ENCODE measurements at regions not wholly inside any gene's neighbourhood (a gene's known extent, or its start where the extent isn't known, plus 50 kb on each side); places are given as distances from the start of the nearest gene placed in this dataset.
"Not testable (repeated sequence)": the region's sequence is repeated elsewhere in the genome, so short reads cannot be mapped to it uniquely, and the experiment has no call there.

GRCh38 chr22:25344366-25344765, 124.9 kb downstream of the CRYBB2 start:
- not testable (repeated sequence) for H3K23ac ChIP-seq (ENCODE audit: low read length in 2 of 2)

GRCh38 chr22:25346859-25347751, 127.7 kb downstream of the CRYBB2 start:
- Histone ChIP-seq H2BK5ac (ENCODE audit: low read depth, low read length, poor library complexity, severe bottlenecking) (no peak overlapping the region), H2BK120ac (ENCODE audit: low read depth, low read length) (no peak overlapping the region), H4K91ac (ENCODE audit: low read length) (peak overlapping the region; percentile 39), H3K23ac (ENCODE audit: low read length in 2 of 2) (no peak overlapping the region), H2BK15ac (ENCODE audit: low read depth, poor library complexity, severe bottlenecking) (no peak overlapping the region), H3K4ac (ENCODE audit: low read depth in 1 of 2, low read length in 2 of 2) (no peak overlapping the region), H3K4me1 (ENCODE audit: control insufficient read depth, insufficient read depth, low read depth, low read length) (peaks cover 6% of the 10 kb centered on the region), H3K9ac (ENCODE audit: low read length) (no peak overlapping the region), H3K27ac (ENCODE audit: low read length, poor library complexity, severe bottlenecking) (no peak overlapping the region), H4K8ac (ENCODE audit: low read length) (no peak overlapping the region), H3K4me2 (ENCODE audit: low read length, poor library complexity, severe bottlenecking) (no peak overlapping the region), H2AK5ac (ENCODE audit: low read length, severe bottlenecking) (no peak overlapping the region), H2AFZ (ENCODE audit: low read depth, low read length) (no peak overlapping the region), H3K9me3 (ENCODE audit: control insufficient read depth, low read length) (no peaks in the 10 kb centered on the region), H3K27me3 (ENCODE audit: control insufficient read depth in 1 of 2, insufficient read depth in 1 of 2, low read length in 2 of 2) (no peaks in the 10 kb centered on the region), H3K4me3 (ENCODE audit: insufficient read depth in 1 of 2, low read depth in 1 of 2, low read length in 2 of 2) (no peak overlapping the region), H3K36me3 (ENCODE audit: control insufficient read depth in 1 of 2, insufficient read depth in 2 of 2, low read depth in 1 of 2, low read length in 2 of 2) (peaks cover 30 to 32% of the 10 kb centered on the region in 2 experiments), H3K18ac (ENCODE audit: low read depth in 1 of 2, low read length in 2 of 2) (no peak overlapping the region), H3K14ac (ENCODE audit: low read length in 2 of 2) (no peak overlapping the region), H2BK12ac (ENCODE audit: low read length in 2 of 2) (no peak overlapping the region), H3K79me1 (replicated peaks; ENCODE audit: low read length, poor library complexity, severe bottlenecking) (no peaks in the 10 kb centered on the region)
- DNase-seq = no peak
- 94% methylated on average over 29 of the region's 29 CpGs for WGBS

More at GRCh38 chr22:25344366-25344765, 124.9 kb downstream of the CRYBB2 start:
- H3K18ac ChIP-seq (ENCODE audit: low read depth in 1 of 2, low read length in 2 of 2); H3K4ac ChIP-seq (ENCODE audit: low read depth in 1 of 2, low read length in 2 of 2); DNase-seq; H3K27me3 ChIP-seq (ENCODE audit: control insufficient read depth in 1 of 2, insufficient read depth in 1 of 2, low read length in 2 of 2); H2BK120ac ChIP-seq (ENCODE audit: low read depth, low read length); H3K27ac ChIP-seq (ENCODE audit: low read length, poor library complexity, severe bottlenecking); H4K8ac ChIP-seq (ENCODE audit: low read length); H3K4me1 ChIP-seq (ENCODE audit: control insufficient read depth, insufficient read depth, low read depth, low read length); H2BK5ac ChIP-seq (ENCODE audit: low read depth, low read length, poor library complexity, severe bottlenecking); H3K9me3 ChIP-seq (ENCODE audit: control insufficient read depth, low read length); H2BK15ac ChIP-seq (ENCODE audit: low read depth, poor library complexity, severe bottlenecking); H3K79me1 ChIP-seq (replicated peaks; ENCODE audit: low read length, poor library complexity, severe bottlenecking); H2AFZ ChIP-seq (ENCODE audit: low read depth, low read length); H3K4me2 ChIP-seq (ENCODE audit: low read length, poor library complexity, severe bottlenecking); H3K9ac ChIP-seq (ENCODE audit: low read length); H3K4me3 ChIP-seq (ENCODE audit: insufficient read depth in 1 of 2, low read depth in 1 of 2, low read length in 2 of 2); H3K14ac ChIP-seq (ENCODE audit: low read length in 2 of 2); H2BK12ac ChIP-seq (ENCODE audit: low read length in 2 of 2); H2AK5ac ChIP-seq (ENCODE audit: low read length, severe bottlenecking); H4K91ac ChIP-seq (ENCODE audit: low read length): not testable (repeated sequence)
- 97% methylated on average over 8 of the region's 10 CpGs for WGBS
- H3K36me3 ChIP-seq (ENCODE audit: control insufficient read depth in 1 of 2, insufficient read depth in 2 of 2, low read depth in 1 of 2, low read length in 2 of 2) = peaks cover 10 to 17% of the 10 kb centered on the region in 2 experiments

GRCh38 chr22:25347752-25348102, 128.3 kb downstream of the CRYBB2 start:
- no peak for DNase-seq
- Histone ChIP-seq H3K4me1 (ENCODE audit: control insufficient read depth, insufficient read depth, low read depth, low read length) (peaks cover 6% of the 10 kb centered on the region), H2BK120ac (ENCODE audit: low read depth, low read length) (no peak overlapping the region), H3K27ac (ENCODE audit: low read length, poor library complexity, severe bottlenecking) (no peak overlapping the region), H2BK5ac (ENCODE audit: low read depth, low read length, poor library complexity, severe bottlenecking) (no peak overlapping the region), H3K4me3 (ENCODE audit: insufficient read depth in 1 of 2, low read depth in 1 of 2, low read length in 2 of 2) (no peak overlapping the region), H3K79me1 (replicated peaks; ENCODE audit: low read length, poor library complexity, severe bottlenecking) (no peaks in the 10 kb centered on the region), H2BK12ac (ENCODE audit: low read length in 2 of 2) (no peak overlapping the region), H3K4ac (ENCODE audit: low read depth in 1 of 2, low read length in 2 of 2) (no peak overlapping the region), H2BK15ac (ENCODE audit: low read depth, poor library complexity, severe bottlenecking) (no peak overlapping the region), H3K23ac (ENCODE audit: low read length in 2 of 2) (no peak overlapping the region), H3K27me3 (ENCODE audit: control insufficient read depth in 1 of 2, insufficient read depth in 1 of 2, low read length in 2 of 2) (no peaks in the 10 kb centered on the region), H3K36me3 (ENCODE audit: control insufficient read depth in 1 of 2, insufficient read depth in 2 of 2, low read depth in 1 of 2, low read length in 2 of 2) (peaks cover 34 to 36% of the 10 kb centered on the region in 2 experiments), H3K9me3 (ENCODE audit: control insufficient read depth, low read length) (no peaks in the 10 kb centered on the region), H3K9ac (ENCODE audit: low read length) (no peak overlapping the region), H3K18ac (ENCODE audit: low read depth in 1 of 2, low read length in 2 of 2) (no peak overlapping the region), H3K14ac (ENCODE audit: low read length in 2 of 2) (no peak overlapping the region), H4K8ac (ENCODE audit: low read length) (no peak overlapping the region), H4K91ac (ENCODE audit: low read length) (no peak overlapping the region), H3K4me2 (ENCODE audit: low read length, poor library complexity, severe bottlenecking) (no peak overlapping the region), H2AFZ (ENCODE audit: low read depth, low read length) (no peak overlapping the region), H2AK5ac (ENCODE audit: low read length, severe bottlenecking) (no peak overlapping the region)
- 85% methylated on average over 3 of the region's 3 CpGs for WGBS

- Histone ChIP-seq H3K9me3 (ENCODE audit: control insufficient read depth, low read length) (no peaks in the 10 kb centered on the region), H3K4me1 (ENCODE audit: control insufficient read depth, insufficient read depth, low read depth, low read length) (peaks cover 6% of the 10 kb centered on the region), H2BK5ac (ENCODE audit: low read depth, low read length, poor library complexity, severe bottlenecking) (no peak overlapping the region), H2AK5ac (ENCODE audit: low read length, severe bottlenecking) (no peak overlapping the region), H2AFZ (ENCODE audit: low read depth, low read length) (no peak overlapping the region), H3K4ac (ENCODE audit: low read depth in 1 of 2, low read length in 2 of 2) (no peak overlapping the region), H2BK15ac (ENCODE audit: low read depth, poor library complexity, severe bottlenecking) (no peak overlapping the region), H3K18ac (ENCODE audit: low read depth in 1 of 2, low read length in 2 of 2) (no peak overlapping the region), H3K23ac (ENCODE audit: low read length in 2 of 2) (no peak overlapping the region), H3K4me2 (ENCODE audit: low read length, poor library complexity, severe bottlenecking) (no peak overlapping the region), H3K79me1 (replicated peaks; ENCODE audit: low read length, poor library complexity, severe bottlenecking) (no peaks in the 10 kb centered on the region), H4K91ac (ENCODE audit: low read length) (no peak overlapping the region), H2BK12ac (ENCODE audit: low read length in 2 of 2) (no peak overlapping the region), H3K4me3 (ENCODE audit: insufficient read depth in 1 of 2, low read depth in 1 of 2, low read length in 2 of 2) (no peak overlapping the region), H3K14ac (ENCODE audit: low read length in 2 of 2) (no peak overlapping the region), H3K27me3 (ENCODE audit: control insufficient read depth in 1 of 2, insufficient read depth in 1 of 2, low read length in 2 of 2) (no peaks in the 10 kb centered on the region), H4K8ac (ENCODE audit: low read length) (no peak overlapping the region), H3K27ac (ENCODE audit: low read length, poor library complexity, severe bottlenecking) (no peak overlapping the region), H3K9ac (ENCODE audit: low read length) (no peak overlapping the region), H2BK120ac (ENCODE audit: low read depth, low read length) (no peak overlapping the region), H3K36me3 (ENCODE audit: control insufficient read depth in 1 of 2, insufficient read depth in 2 of 2, low read depth in 1 of 2, low read length in 2 of 2) (peaks cover 35 to 37% of the 10 kb centered on the region in 2 experiments)
- 100% methylated on average over 1 of the region's 2 CpGs for WGBS
- no peak for DNase-seq
These were observed 129.0 kb downstream of the CRYBB2 start for GRCh38 chr22:25348391-25348790.
